Breast epithelium (tissue), 3 donors: ENCODE measurements at regions not wholly inside any gene's neighbourhood (a gene's known extent, or its start where the extent isn't known, plus 50 kb on each side); places are given as distances from the start of the nearest gene placed in this dataset.
"Not testable (repeated sequence)": the region's sequence is repeated elsewhere in the genome, so short reads cannot be mapped to it uniquely, and the experiment has no call there.

Experiments
- CTCF ChIP-seq, 3 donors: fragments of 450-650 bp; IDR thresholded peaks; one replicate each; pipeline ENCODE4 v1.5.1; 2016 to 2017; ENCODE audit warnings: antibody characterized with exemption in 3 of 3, mild to moderate bottlenecking in 3 of 3, moderate library complexity in 3 of 3
- POLR2A ChIP-seq: fragments of 450-650 bp; IDR thresholded peaks from one replicate; pipeline ENCODE4 v1.6.1; 2016; ENCODE audit warnings: antibody characterized with exemption, mild to moderate bottlenecking, moderate library complexity
- POLR2AphosphoS5 ChIP-seq, 3 donors: sonication (generic); formaldehyde crosslinking; IDR thresholded peaks; one replicate each; pipeline ENCODE4 v1.6.1; 2017; ENCODE audit warnings: antibody characterized with exemption in 3 of 3

GRCh38 chr2:87547966-87548365 is 199.9 kb upstream of the PLGLB2 start:
- not testable (repeated sequence) for TF ChIP-seq POLR2AphosphoS5 (IDR thresholded peaks at IDR 0.05); CTCF (IDR thresholded peaks at IDR 0.05); POLR2A
